Nephron progenitor cell (in vitro differentiated cells): ENCODE measurements at regions not wholly inside any gene's neighbourhood (a gene's known extent, or its start where the extent isn't known, plus 50 kb on each side); places are given as distances from the start of the nearest gene placed in this dataset.

Source experiments
- DNase-seq: peaks from one replicate; pipeline ENCODE4 v3.0.0; 2021
- H3K27ac Mint-ChIP-seq: 2 replicates; pipeline ENCODE4 v1.8.0; 2021; ENCODE audit warnings: mild to moderate bottlenecking, moderate library complexity, mixed read lengths
- H3K27me3 Mint-ChIP-seq: 2 replicates; pipeline ENCODE4 v1.8.0; 2021; ENCODE audit warnings: mild to moderate bottlenecking, low read depth, mixed read lengths; ENCODE audit not compliant: poor library complexity
- H3K36me3 Mint-ChIP-seq: 2 replicates; pipeline ENCODE4 v1.8.0; 2021; ENCODE audit warnings: low read depth, mixed read lengths
- H3K4me1 Mint-ChIP-seq: 2 replicates; pipeline ENCODE4 v1.8.0; 2021; ENCODE audit warnings: mixed read lengths
- H3K4me3 Mint-ChIP-seq: 2 replicates; pipeline ENCODE4 v1.8.0; 2021; ENCODE audit warnings: mild to moderate bottlenecking, moderate library complexity, mixed read lengths
- H3K9me3 Mint-ChIP-seq: 2 replicates; pipeline ENCODE4 v1.8.0; 2021; ENCODE audit warnings: mild to moderate bottlenecking, moderate library complexity, mixed read lengths
- TF ChIP-seq, protein P1 (sequence below): fragments of 200-600 bp; sonication (generic); IDR thresholded peaks from 2 replicates; pipeline ENCODE4 v1.5.0; 2021; ENCODE audit warnings: antibody characterized with exemption

DNA sequence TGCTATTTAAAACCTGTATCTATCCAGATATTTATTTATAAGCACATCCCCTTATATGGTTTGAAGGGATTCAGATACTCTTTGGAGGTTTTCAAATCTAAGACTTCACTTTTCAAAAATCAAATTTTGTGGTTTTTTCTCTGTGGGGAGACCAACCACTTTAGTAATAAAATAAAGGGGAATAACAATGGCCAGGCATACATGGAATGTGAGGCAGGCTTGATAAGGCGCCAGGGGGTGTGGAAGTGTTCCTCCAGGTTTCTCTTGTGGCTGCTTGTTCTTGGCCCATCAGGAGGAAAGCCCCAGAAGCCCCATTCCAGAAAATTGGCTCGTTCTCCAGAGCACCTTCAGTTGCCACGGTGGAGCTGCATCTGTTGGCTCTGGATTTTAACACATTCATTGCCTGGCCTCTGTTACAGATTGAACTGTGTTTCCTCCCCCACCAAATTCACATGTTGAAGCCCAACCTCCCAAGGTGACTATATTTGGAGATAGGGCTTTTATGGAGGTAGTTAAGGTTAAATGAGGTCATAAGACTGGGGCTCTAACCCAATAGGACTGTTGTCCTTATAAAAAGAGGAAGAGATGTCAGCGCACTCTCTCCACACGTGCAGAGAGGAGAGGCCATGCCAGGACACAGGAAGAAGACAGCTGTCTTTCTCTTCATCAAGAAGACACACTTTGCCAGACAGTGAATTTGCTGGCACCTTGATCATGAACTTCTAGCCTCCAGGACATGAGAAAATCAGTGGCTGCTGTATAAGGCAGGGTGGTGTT, 195.9 kb downstream of the TMEM38B start:
- H3K4me3 Mint-ChIP-seq, result no peak overlapping the region
- H3K4me1 Mint-ChIP-seq, result peaks cover 7% of the 10 kb centered on the region
- no peaks in the 10 kb centered on the region for H3K36me3 Mint-ChIP-seq
- no peak for DNase-seq
- TF ChIP-seq, protein P1, sequence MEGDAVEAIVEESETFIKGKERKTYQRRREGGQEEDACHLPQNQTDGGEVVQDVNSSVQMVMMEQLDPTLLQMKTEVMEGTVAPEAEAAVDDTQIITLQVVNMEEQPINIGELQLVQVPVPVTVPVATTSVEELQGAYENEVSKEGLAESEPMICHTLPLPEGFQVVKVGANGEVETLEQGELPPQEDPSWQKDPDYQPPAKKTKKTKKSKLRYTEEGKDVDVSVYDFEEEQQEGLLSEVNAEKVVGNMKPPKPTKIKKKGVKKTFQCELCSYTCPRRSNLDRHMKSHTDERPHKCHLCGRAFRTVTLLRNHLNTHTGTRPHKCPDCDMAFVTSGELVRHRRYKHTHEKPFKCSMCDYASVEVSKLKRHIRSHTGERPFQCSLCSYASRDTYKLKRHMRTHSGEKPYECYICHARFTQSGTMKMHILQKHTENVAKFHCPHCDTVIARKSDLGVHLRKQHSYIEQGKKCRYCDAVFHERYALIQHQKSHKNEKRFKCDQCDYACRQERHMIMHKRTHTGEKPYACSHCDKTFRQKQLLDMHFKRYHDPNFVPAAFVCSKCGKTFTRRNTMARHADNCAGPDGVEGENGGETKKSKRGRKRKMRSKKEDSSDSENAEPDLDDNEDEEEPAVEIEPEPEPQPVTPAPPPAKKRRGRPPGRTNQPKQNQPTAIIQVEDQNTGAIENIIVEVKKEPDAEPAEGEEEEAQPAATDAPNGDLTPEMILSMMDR, result no peak
- H3K9me3 Mint-ChIP-seq, result peaks cover 1% of the 10 kb centered on the region
- no peaks in the 10 kb centered on the region for H3K27me3 Mint-ChIP-seq
- H3K27ac Mint-ChIP-seq, result no peak overlapping the region

GRCh38 chr9:105900123-105900522, 205.8 kb downstream of the TMEM38B start:
- TF ChIP-seq, protein P1, result no peak
- Mint-ChIP-seq H3K9me3 (peaks cover 41% of the 10 kb centered on the region), H3K36me3 (no peaks in the 10 kb centered on the region), H3K4me3 (no peak overlapping the region), H3K4me1 (peaks cover 4% of the 10 kb centered on the region), H3K27ac (no peak overlapping the region), H3K27me3 (peaks cover 6% of the 10 kb centered on the region)
- DNase-seq, result no peak

GRCh38 chr9:105901514-105902109, 207.3 kb downstream of the TMEM38B start:
- TF ChIP-seq, protein P1, result peak; percentile 92
- Mint-ChIP-seq H3K27ac (no peak overlapping the region), H3K4me1 (peaks cover 4% of the 10 kb centered on the region)

GRCh38 chr9:105908069-105908468, 213.7 kb downstream of the TMEM38B start:
- TF ChIP-seq, protein P1, result no peak
- no peak overlapping the region for H3K4me3 Mint-ChIP-seq
- peaks cover 2% of the 10 kb centered on the region for H3K27me3 Mint-ChIP-seq
- peaks cover 34% of the 10 kb centered on the region for H3K4me1 Mint-ChIP-seq
- H3K36me3 Mint-ChIP-seq, result no peaks in the 10 kb centered on the region
- no peak for DNase-seq
- H3K27ac Mint-ChIP-seq, result no peak overlapping the region
- H3K9me3 Mint-ChIP-seq, result peaks cover 8% of the 10 kb centered on the region

More at GRCh38 chr9:105901514-105902109, 207.3 kb downstream of the TMEM38B start:
- no peaks in the 10 kb centered on the region for H3K36me3 Mint-ChIP-seq
- H3K4me3 Mint-ChIP-seq, result no peak overlapping the region
- peaks cover 34% of the 10 kb centered on the region for H3K9me3 Mint-ChIP-seq
- peaks cover 9% of the 10 kb centered on the region for H3K27me3 Mint-ChIP-seq
- peak; percentile 60 for DNase-seq

GRCh38 chr9:105911104-105911911, 217.0 kb downstream of the TMEM38B start:
- Mint-ChIP-seq H3K36me3 (no peaks in the 10 kb centered on the region), H3K4me1 (peaks cover 42% of the 10 kb centered on the region), H3K27ac (peak overlapping the region; percentile 64), H3K4me3 (peak overlapping the region; percentile 24), H3K27me3 (peaks cover 2% of the 10 kb centered on the region), H3K9me3 (peaks cover 3% of the 10 kb centered on the region)
- DNase-seq, result no peak
- TF ChIP-seq, protein P1, result no peak
